A673 (cell line): ENCODE measurements at regions not wholly inside any gene's neighbourhood (a gene's known extent, or its start where the extent isn't known, plus 50 kb on each side); places are given as distances from the start of the nearest gene placed in this dataset.

Source experiments
- BruUV-seq: library from RNA; stranded (reverse); fragments of 400-500 nt; replicated peaks from 2 replicates; lab custom pipeline; 2021; lab: Mats Ljungman, UMichigan
- CTCF ChIA-PET: fragments of 300-600 bp; sonication (Branson Sonifier 250); formaldehyde crosslinking; loops from one replicate; lab custom pipeline; 2022; ENCODE audit warnings: antibody characterized with exemption; lab: Charles Lee
- POLR2A ChIA-PET: fragments of 300-600 bp; sonication (Branson Sonifier 250); formaldehyde crosslinking; loops from one replicate; lab custom pipeline; 2022; ENCODE audit warnings: antibody characterized with exemption; ENCODE audit not compliant: low non-redundant PET; lab: Charles Lee
- DNase-seq: peaks from one replicate; pipeline ENCODE4 v3.0.0-alpha.2; 2015; ENCODE audit warnings: low spot score
- H3K27ac ChIP-seq: fragments of 200-600 bp; sonication (generic); 2 replicates; pipeline ENCODE4 v1.5.1; 2016; ENCODE audit warnings: mixed run types, low read depth, mild to moderate bottlenecking, mixed read lengths, antibody characterized with exemption, low read length; ENCODE audit not compliant: poor library complexity, severe bottlenecking
- H3K27me3 ChIP-seq: fragments of 200-600 bp; sonication (generic); replicated peaks from 2 replicates; pipeline ENCODE4 v1.6.1; 2017; ENCODE audit warnings: mixed run types, low read depth, mild to moderate bottlenecking, mixed read lengths, antibody characterized with exemption, low read length; ENCODE audit not compliant: insufficient read depth, poor library complexity
- H3K36me3 ChIP-seq: fragments of 200-600 bp; sonication (generic); 2 replicates; pipeline ENCODE4 v1.6.1; 2016; ENCODE audit warnings: mixed run types, mild to moderate bottlenecking, mixed read lengths, antibody characterized with exemption, low read length; ENCODE audit not compliant: insufficient read depth, poor library complexity, severe bottlenecking
- H3K4me1 ChIP-seq: fragments of 200-600 bp; sonication (generic); 2 replicates; pipeline ENCODE4 v1.6.1; 2017; ENCODE audit warnings: mixed run types, mild to moderate bottlenecking, mixed read lengths, antibody characterized with exemption, low read length; ENCODE audit not compliant: insufficient read depth, poor library complexity, severe bottlenecking
- H3K4me3 ChIP-seq: fragments of 200-600 bp; sonication (generic); 2 replicates; pipeline ENCODE4 v1.5.1; 2016; ENCODE audit warnings: low read depth, mixed run types, mild to moderate bottlenecking, mixed read lengths, low read length; ENCODE audit not compliant: poor library complexity, severe bottlenecking
- H3K9me3 ChIP-seq: fragments of 200-600 bp; sonication (generic); 2 replicates; pipeline ENCODE4 v1.6.1; 2016; ENCODE audit warnings: mixed run types, low read depth, mild to moderate bottlenecking, mixed read lengths, antibody characterized with exemption, low read length; ENCODE audit not compliant: poor library complexity, severe bottlenecking
- EZH2 ChIP-seq: fragments of 200-600 bp; sonication (generic); IDR thresholded peaks from 2 replicates; pipeline ENCODE4 v1.6.1; 2017; ENCODE audit warnings: borderline replicate concordance, low read depth, mild to moderate bottlenecking, mixed read lengths, antibody characterized with exemption, low read length; ENCODE audit not compliant: poor library complexity, severe bottlenecking
- intact Hi-C: fragments of 100-400 bp; cut with micrococcal nuclease; formaldehyde crosslinking; loops from one replicate; pipeline ENCODE4 v1.10.0; 2022; ENCODE audit not compliant: unreplicated experiment
- TF ChIP-seq, protein P1 (sequence below): fragments of 300-800, 200-600 bp; sonication (generic); conservative IDR thresholded peaks from 2 replicates; pipeline ENCODE4 v1.5.1; 2017; ENCODE audit warnings: low read depth, mild to moderate bottlenecking, antibody characterized with exemption, low read length, moderate library complexity, mixed read lengths

DNA sequence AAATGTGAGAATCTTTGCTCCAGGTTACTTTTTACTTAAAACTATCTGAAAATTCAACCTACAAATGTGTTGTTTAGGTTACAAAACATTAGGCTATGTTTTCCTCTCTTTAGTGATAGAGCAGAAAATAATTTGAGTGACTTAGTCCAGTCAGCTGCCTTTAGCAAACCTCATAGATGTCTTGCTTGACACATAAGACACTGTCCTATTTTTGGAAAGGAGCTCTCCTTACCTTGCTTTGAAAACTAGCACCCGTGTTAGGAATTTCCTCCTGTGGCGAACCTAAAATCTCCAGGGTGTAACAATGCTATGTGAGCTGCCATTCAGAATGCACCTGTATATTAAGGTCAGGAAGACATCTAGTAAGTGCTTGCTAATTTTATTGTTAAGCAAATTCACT is 221.2 kb upstream of the CD180 start:
- TF ChIP-seq, protein P1, sequence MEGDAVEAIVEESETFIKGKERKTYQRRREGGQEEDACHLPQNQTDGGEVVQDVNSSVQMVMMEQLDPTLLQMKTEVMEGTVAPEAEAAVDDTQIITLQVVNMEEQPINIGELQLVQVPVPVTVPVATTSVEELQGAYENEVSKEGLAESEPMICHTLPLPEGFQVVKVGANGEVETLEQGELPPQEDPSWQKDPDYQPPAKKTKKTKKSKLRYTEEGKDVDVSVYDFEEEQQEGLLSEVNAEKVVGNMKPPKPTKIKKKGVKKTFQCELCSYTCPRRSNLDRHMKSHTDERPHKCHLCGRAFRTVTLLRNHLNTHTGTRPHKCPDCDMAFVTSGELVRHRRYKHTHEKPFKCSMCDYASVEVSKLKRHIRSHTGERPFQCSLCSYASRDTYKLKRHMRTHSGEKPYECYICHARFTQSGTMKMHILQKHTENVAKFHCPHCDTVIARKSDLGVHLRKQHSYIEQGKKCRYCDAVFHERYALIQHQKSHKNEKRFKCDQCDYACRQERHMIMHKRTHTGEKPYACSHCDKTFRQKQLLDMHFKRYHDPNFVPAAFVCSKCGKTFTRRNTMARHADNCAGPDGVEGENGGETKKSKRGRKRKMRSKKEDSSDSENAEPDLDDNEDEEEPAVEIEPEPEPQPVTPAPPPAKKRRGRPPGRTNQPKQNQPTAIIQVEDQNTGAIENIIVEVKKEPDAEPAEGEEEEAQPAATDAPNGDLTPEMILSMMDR: no peak
- TF ChIP-seq EZH2: no peak
- ChIA-PET CTCF (no interaction called here), POLR2A (no interaction called here)
- peaks cover 4% of the 10 kb centered on the region for H3K9me3 ChIP-seq
- H3K27ac ChIP-seq: no peak overlapping the region
- peaks cover 44% of the 10 kb centered on the region for H3K4me1 ChIP-seq
- BruUV-seq: no TSS peak
- no peaks in the 10 kb centered on the region for H3K27me3 ChIP-seq
- H3K36me3 ChIP-seq: no peaks in the 10 kb centered on the region
- H3K4me3 ChIP-seq: no peak overlapping the region
- intact Hi-C loops: no loop called here
- DNase-seq: no peak

DNA sequence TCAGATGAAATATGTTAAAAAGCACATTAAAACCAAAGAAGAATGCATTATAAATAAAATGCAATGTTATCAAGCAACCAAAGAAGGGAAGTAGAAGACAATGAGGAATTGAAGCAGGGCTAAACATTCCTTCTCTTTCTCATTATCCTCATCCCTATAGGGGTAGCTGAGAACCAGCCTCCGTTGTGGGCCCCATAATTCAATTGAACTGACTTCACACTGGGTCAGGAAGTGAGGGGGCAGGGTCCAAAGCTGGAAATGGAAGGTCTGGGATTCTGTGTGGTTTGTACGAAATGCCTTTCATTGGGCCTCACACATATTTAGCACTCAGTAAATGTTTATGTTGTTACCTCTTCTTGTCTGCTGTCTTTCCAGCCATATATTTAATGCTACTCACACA is 220.4 kb upstream of the CD180 start:
- intact Hi-C loops: no loop called here
- ChIA-PET CTCF (no interaction called here), POLR2A (no interaction called here)
- no peaks in the 10 kb centered on the region for H3K9me3 ChIP-seq
- no peak overlapping the region for H3K4me3 ChIP-seq
- H3K27me3 ChIP-seq: no peaks in the 10 kb centered on the region
- H3K4me1 ChIP-seq: peaks cover 52% of the 10 kb centered on the region
- no peaks in the 10 kb centered on the region for H3K36me3 ChIP-seq
- DNase-seq: no peak
- no TSS peak for BruUV-seq
- H3K27ac ChIP-seq: no peak overlapping the region
- TF ChIP-seq, protein P1: no peak

DNA sequence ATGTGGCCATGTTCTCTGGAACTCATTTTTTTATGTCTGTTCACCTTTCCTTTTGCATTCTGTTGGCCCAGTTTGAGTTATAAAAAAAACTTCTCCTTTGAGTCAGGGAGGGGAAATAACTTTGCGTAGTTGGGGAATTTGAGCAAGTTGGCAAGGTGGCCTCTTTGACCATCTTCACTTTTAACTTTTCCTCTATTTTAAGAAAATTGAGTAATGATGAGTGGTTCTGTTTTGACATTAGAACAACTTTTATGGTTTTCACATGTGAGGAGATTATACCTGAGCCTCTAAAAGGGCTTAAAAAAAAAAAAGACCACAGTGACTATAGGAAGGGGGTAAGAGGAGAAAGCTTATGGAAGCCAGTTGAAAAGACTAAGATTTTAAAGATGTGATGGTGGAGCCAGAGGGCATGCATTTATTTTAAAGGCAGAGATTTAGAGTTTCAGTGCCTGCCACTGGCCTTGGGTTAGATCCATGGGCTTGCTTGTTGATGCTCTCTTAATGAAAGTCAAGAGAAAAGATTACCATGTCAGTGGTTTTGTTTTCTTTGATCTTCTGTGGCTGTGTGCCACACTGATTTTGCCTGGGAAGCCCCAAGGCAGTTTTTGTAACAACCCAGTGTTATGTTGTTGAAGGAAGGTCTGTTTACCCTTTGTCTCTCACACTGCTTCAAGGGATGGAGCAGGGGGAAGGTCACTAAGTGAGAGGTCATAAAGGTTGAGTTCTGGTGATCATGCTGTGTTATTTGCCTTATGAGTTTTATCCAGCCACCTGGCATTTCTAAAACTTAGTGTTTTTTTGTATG is 219.7 kb upstream of the CD180 start:
- no peak for DNase-seq
- intact Hi-C loops: no loop called here
- H3K27ac ChIP-seq: no peak overlapping the region
- BruUV-seq: no TSS peak
- CTCF ChIA-PET: no interaction called here
- peaks cover 58% of the 10 kb centered on the region for H3K4me1 ChIP-seq
- no peaks in the 10 kb centered on the region for H3K36me3 ChIP-seq
- TF ChIP-seq EZH2: no peak
- TF ChIP-seq, protein P1: no peak
- no peaks in the 10 kb centered on the region for H3K27me3 ChIP-seq
- POLR2A ChIA-PET: no interaction called here
- no peaks in the 10 kb centered on the region for H3K9me3 ChIP-seq
- no peak overlapping the region for H3K4me3 ChIP-seq
